Esophagus muscularis mucosa (tissue), 3 donors: ENCODE measurements at regions not wholly inside any gene's neighbourhood (a gene's known extent, or its start where the extent isn't known, plus 50 kb on each side); places are given as distances from the start of the nearest gene placed in this dataset.

ENCODE experiments used
- POLR2AphosphoS5 ChIP-seq, 2 donors: sonication (generic); formaldehyde crosslinking; IDR thresholded peaks; one replicate each; pipeline ENCODE4 v1.6.1; 2017; ENCODE audit warnings: antibody characterized with exemption in 2 of 2
- TF ChIP-seq, protein P1 (sequence below), 3 experiments: fragments of 200-600 bp in 2 of 3; fragments of 450-650 bp in 1 of 3; sonication (generic) in 2 of 3; IDR thresholded peaks; one replicate each; pipeline ENCODE4 v1.5.1; 2017 to 2019; ENCODE audit warnings: antibody characterized with exemption in 3 of 3, mild to moderate bottlenecking in 2 of 3, moderate library complexity in 1 of 3

- TF ChIP-seq, protein P1, sequence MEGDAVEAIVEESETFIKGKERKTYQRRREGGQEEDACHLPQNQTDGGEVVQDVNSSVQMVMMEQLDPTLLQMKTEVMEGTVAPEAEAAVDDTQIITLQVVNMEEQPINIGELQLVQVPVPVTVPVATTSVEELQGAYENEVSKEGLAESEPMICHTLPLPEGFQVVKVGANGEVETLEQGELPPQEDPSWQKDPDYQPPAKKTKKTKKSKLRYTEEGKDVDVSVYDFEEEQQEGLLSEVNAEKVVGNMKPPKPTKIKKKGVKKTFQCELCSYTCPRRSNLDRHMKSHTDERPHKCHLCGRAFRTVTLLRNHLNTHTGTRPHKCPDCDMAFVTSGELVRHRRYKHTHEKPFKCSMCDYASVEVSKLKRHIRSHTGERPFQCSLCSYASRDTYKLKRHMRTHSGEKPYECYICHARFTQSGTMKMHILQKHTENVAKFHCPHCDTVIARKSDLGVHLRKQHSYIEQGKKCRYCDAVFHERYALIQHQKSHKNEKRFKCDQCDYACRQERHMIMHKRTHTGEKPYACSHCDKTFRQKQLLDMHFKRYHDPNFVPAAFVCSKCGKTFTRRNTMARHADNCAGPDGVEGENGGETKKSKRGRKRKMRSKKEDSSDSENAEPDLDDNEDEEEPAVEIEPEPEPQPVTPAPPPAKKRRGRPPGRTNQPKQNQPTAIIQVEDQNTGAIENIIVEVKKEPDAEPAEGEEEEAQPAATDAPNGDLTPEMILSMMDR (IDR thresholded peaks at IDR 0.05): no peak
- no peak for TF ChIP-seq POLR2AphosphoS5 (IDR thresholded peaks at IDR 0.05)
Measured at GRCh38 chr15:81766829-81767475, 278.9 kb downstream of the MEX3B start.
